IPS-18a (cell line): ENCODE measurements at regions not wholly inside any gene's neighbourhood (a gene's known extent, or its start where the extent isn't known, plus 50 kb on each side); places are given as distances from the start of the nearest gene placed in this dataset.

Source experiments
- H3K27ac ChIP-seq: one replicate; pipeline ENCODE4 v1.5.1; 2013; ENCODE audit warnings: low read length
- H3K27me3 ChIP-seq: one replicate; pipeline ENCODE4 v1.6.1; 2013; ENCODE audit warnings: mild to moderate bottlenecking, low read length; ENCODE audit not compliant: control insufficient read depth, insufficient read depth
- H3K36me3 ChIP-seq: one replicate; pipeline ENCODE4 v1.6.1; 2013; ENCODE audit warnings: low read depth, low read length; ENCODE audit not compliant: control insufficient read depth
- H3K4me1 ChIP-seq: one replicate; pipeline ENCODE4 v1.6.1; 2013; ENCODE audit warnings: low read depth, low read length; ENCODE audit not compliant: control insufficient read depth
- H3K4me3 ChIP-seq: one replicate; pipeline ENCODE4 v1.5.1; 2013; ENCODE audit warnings: low read length
- H3K9ac ChIP-seq: one replicate; pipeline ENCODE4 v1.6.1; 2013; ENCODE audit warnings: mild to moderate bottlenecking, low read length, moderate library complexity
- H3K9me3 ChIP-seq: one replicate; pipeline ENCODE4 v1.6.1; 2013; ENCODE audit warnings: low read depth, low read length; ENCODE audit not compliant: control insufficient read depth

GRCh38 chr12:46446645-46447044, 74.1 kb upstream of the SLC38A2 start:
- Histone ChIP-seq H3K9me3 (no peaks in the 10 kb centered on the region), H3K4me3 (no peak overlapping the region), H3K36me3 (no peaks in the 10 kb centered on the region), H3K4me1 (no peaks in the 10 kb centered on the region), H3K27me3 (no peaks in the 10 kb centered on the region), H3K27ac (no peak overlapping the region), H3K9ac (no peak overlapping the region)

GRCh38 chr12:46445551-46446235, 73.1 kb upstream of the SLC38A2 start:
- Histone ChIP-seq H3K4me3 (no peak overlapping the region), H3K27me3 (no peaks in the 10 kb centered on the region), H3K4me1 (no peaks in the 10 kb centered on the region), H3K9ac (no peak overlapping the region), H3K36me3 (no peaks in the 10 kb centered on the region), H3K27ac (no peak overlapping the region), H3K9me3 (no peaks in the 10 kb centered on the region)

- H3K4me3 ChIP-seq = no peak overlapping the region
- H3K27me3 ChIP-seq = no peaks in the 10 kb centered on the region
- H3K4me1 ChIP-seq = no peaks in the 10 kb centered on the region
- no peaks in the 10 kb centered on the region for H3K9me3 ChIP-seq
- no peak overlapping the region for H3K9ac ChIP-seq
- H3K36me3 ChIP-seq = no peaks in the 10 kb centered on the region
- no peak overlapping the region for H3K27ac ChIP-seq
Measured at GRCh38 chr12:46445093-46445492, 72.5 kb upstream of the SLC38A2 start.

- Histone ChIP-seq H3K27ac (no peak overlapping the region), H3K4me1 (no peaks in the 10 kb centered on the region), H3K9me3 (no peaks in the 10 kb centered on the region), H3K36me3 (no peaks in the 10 kb centered on the region), H3K27me3 (no peaks in the 10 kb centered on the region), H3K9ac (no peak overlapping the region), H3K4me3 (no peak overlapping the region)
Measured at GRCh38 chr12:46443594-46444263, 71.2 kb upstream of the SLC38A2 start.

GRCh38 chr12:46442738-46443137, 70.2 kb upstream of the SLC38A2 start:
- Histone ChIP-seq H3K27me3 (no peaks in the 10 kb centered on the region), H3K4me1 (no peaks in the 10 kb centered on the region), H3K36me3 (no peaks in the 10 kb centered on the region), H3K4me3 (no peak overlapping the region), H3K9me3 (no peaks in the 10 kb centered on the region), H3K27ac (no peak overlapping the region), H3K9ac (no peak overlapping the region)

- Histone ChIP-seq H3K27ac (no peak overlapping the region), H3K27me3 (no peaks in the 10 kb centered on the region), H3K9me3 (no peaks in the 10 kb centered on the region), H3K4me1 (no peaks in the 10 kb centered on the region), H3K4me3 (no peak overlapping the region), H3K9ac (no peak overlapping the region), H3K36me3 (no peaks in the 10 kb centered on the region)
Measured at GRCh38 chr12:46442239-46442638, 69.7 kb upstream of the SLC38A2 start.

GRCh38 chr12:46439793-46440511, 67.4 kb upstream of the SLC38A2 start:
- H3K9me3 ChIP-seq = no peaks in the 10 kb centered on the region

GRCh38 chr12:46438719-46439319, 66.2 kb upstream of the SLC38A2 start:
- Histone ChIP-seq H3K27me3 (no peaks in the 10 kb centered on the region), H3K36me3 (no peaks in the 10 kb centered on the region), H3K9me3 (no peaks in the 10 kb centered on the region), H3K9ac (no peak overlapping the region), H3K4me3 (no peak overlapping the region), H3K27ac (no peak overlapping the region), H3K4me1 (no peaks in the 10 kb centered on the region)

More at GRCh38 chr12:46439793-46440511, 67.4 kb upstream of the SLC38A2 start:
- H3K9ac ChIP-seq = no peak overlapping the region
- no peaks in the 10 kb centered on the region for H3K4me1 ChIP-seq
- H3K36me3 ChIP-seq = no peaks in the 10 kb centered on the region
- no peak overlapping the region for H3K4me3 ChIP-seq
- H3K27me3 ChIP-seq = no peaks in the 10 kb centered on the region
- H3K27ac ChIP-seq = no peak overlapping the region

GRCh38 chr12:46438256-46438655, 65.7 kb upstream of the SLC38A2 start:
- no peaks in the 10 kb centered on the region for H3K9me3 ChIP-seq
- no peaks in the 10 kb centered on the region for H3K36me3 ChIP-seq
- no peaks in the 10 kb centered on the region for H3K27me3 ChIP-seq
- no peak overlapping the region for H3K4me3 ChIP-seq
- H3K9ac ChIP-seq = no peak overlapping the region
- no peaks in the 10 kb centered on the region for H3K4me1 ChIP-seq
- H3K27ac ChIP-seq = no peak overlapping the region

- H3K27me3 ChIP-seq = no peaks in the 10 kb centered on the region
- H3K4me3 ChIP-seq = no peak overlapping the region
- no peaks in the 10 kb centered on the region for H3K36me3 ChIP-seq
- no peaks in the 10 kb centered on the region for H3K4me1 ChIP-seq
- H3K9ac ChIP-seq = no peak overlapping the region
- no peaks in the 10 kb centered on the region for H3K9me3 ChIP-seq
- H3K27ac ChIP-seq = no peak overlapping the region
Measured at GRCh38 chr12:46437469-46437868, 64.9 kb upstream of the SLC38A2 start.

GRCh38 chr12:46436747-46437146, 64.2 kb upstream of the SLC38A2 start:
- Histone ChIP-seq H3K4me1 (no peaks in the 10 kb centered on the region), H3K27ac (no peak overlapping the region)

More at GRCh38 chr12:46436747-46437146, 64.2 kb upstream of the SLC38A2 start:
- Histone ChIP-seq H3K4me3 (no peak overlapping the region), H3K36me3 (no peaks in the 10 kb centered on the region), H3K9me3 (no peaks in the 10 kb centered on the region), H3K9ac (no peak overlapping the region), H3K27me3 (no peaks in the 10 kb centered on the region)
